Nephron (organoid): ENCODE measurements at regions not wholly inside any gene's neighbourhood (a gene's known extent, or its start where the extent isn't known, plus 50 kb on each side); places are given as distances from the start of the nearest gene placed in this dataset.

Experiments used
- H3K27ac Mint-ChIP-seq, 3 experiments: 2 replicates each; pipeline ENCODE4 v1.8.0; 2020; ENCODE audit warnings: mixed read lengths in 3 of 3, mild to moderate bottlenecking in 2 of 3, moderate library complexity in 1 of 3
- H3K27me3 Mint-ChIP-seq: 2 replicates; pipeline ENCODE4 v1.8.0; 2021; ENCODE audit warnings: low read depth, mild to moderate bottlenecking, moderate library complexity, mixed read lengths
- H3K36me3 Mint-ChIP-seq: 2 replicates; pipeline ENCODE4 v1.8.0; 2020; ENCODE audit warnings: low read depth, mixed read lengths
- H3K4me1 Mint-ChIP-seq: 2 replicates; pipeline ENCODE4 v1.8.0; 2020; ENCODE audit warnings: mixed read lengths
- H3K4me3 Mint-ChIP-seq, 3 experiments: 2 replicates each; pipeline ENCODE4 v1.8.0; 2020; ENCODE audit warnings: mild to moderate bottlenecking in 3 of 3, mixed read lengths in 3 of 3, moderate library complexity in 2 of 3
- H3K9me3 Mint-ChIP-seq: 2 replicates; pipeline ENCODE4 v1.8.0; 2020; ENCODE audit warnings: mixed read lengths
- CTCF ChIP-seq, 3 experiments: fragments of 200-600 bp; sonication (generic); IDR thresholded peaks; one replicate each; pipeline ENCODE4 v1.5.0; 2021; ENCODE audit warnings: antibody characterized with exemption in 3 of 3; ENCODE audit not compliant: unreplicated experiment in 3 of 3

GRCh38 chr5:93226202-93226735 lies 354.8 kb downstream of the NR2F1-AS1 start:
- TF ChIP-seq CTCF (IDR thresholded peaks at IDR 0.05; ENCODE audit: unreplicated experiment in 3 of 3) = no peak

GRCh38 chr5:93225748-93226147 lies 355.3 kb downstream of the NR2F1-AS1 start:
- no peaks in the 10 kb centered on the region for H3K27me3 Mint-ChIP-seq
- peak overlapping the region in 1 of 3 experiments; percentile 79 for H3K27ac Mint-ChIP-seq

More at GRCh38 chr5:93226202-93226735, 354.8 kb downstream of the NR2F1-AS1 start:
- Mint-ChIP-seq H3K4me3 (no peak overlapping the region), H3K4me1 (peaks cover 20% of the 10 kb centered on the region), H3K9me3 (peaks cover 2% of the 10 kb centered on the region), H3K36me3 (no peaks in the 10 kb centered on the region), H3K27me3 (no peaks in the 10 kb centered on the region), H3K27ac (peak overlapping the region; percentile 26 to 79 (median 39))

GRCh38 chr5:93224624-93225023 lies 356.4 kb downstream of the NR2F1-AS1 start:
- Mint-ChIP-seq H3K4me3 (no peak overlapping the region), H3K9me3 (peaks cover 2% of the 10 kb centered on the region), H3K36me3 (no peaks in the 10 kb centered on the region), H3K4me1 (peaks cover 29% of the 10 kb centered on the region), H3K27ac (no peak overlapping the region), H3K27me3 (no peaks in the 10 kb centered on the region)
- no peak for TF ChIP-seq CTCF (IDR thresholded peaks at IDR 0.05; ENCODE audit: unreplicated experiment in 3 of 3)

More at GRCh38 chr5:93225748-93226147, 355.3 kb downstream of the NR2F1-AS1 start:
- peaks cover 2% of the 10 kb centered on the region for H3K9me3 Mint-ChIP-seq
- no peak for TF ChIP-seq CTCF (IDR thresholded peaks at IDR 0.05; ENCODE audit: unreplicated experiment in 3 of 3)
- H3K4me1 Mint-ChIP-seq = peaks cover 20% of the 10 kb centered on the region
- H3K4me3 Mint-ChIP-seq = no peak overlapping the region
- H3K36me3 Mint-ChIP-seq = no peaks in the 10 kb centered on the region

- Mint-ChIP-seq H3K4me1 (peaks cover 22% of the 10 kb centered on the region), H3K9me3 (no peaks in the 10 kb centered on the region), H3K36me3 (no peaks in the 10 kb centered on the region), H3K27ac (no peak overlapping the region), H3K4me3 (no peak overlapping the region), H3K27me3 (no peaks in the 10 kb centered on the region)
- no peak for TF ChIP-seq CTCF (IDR thresholded peaks at IDR 0.05; ENCODE audit: unreplicated experiment in 3 of 3)
These were observed 359.2 kb downstream of the NR2F1-AS1 start for GRCh38 chr5:93221773-93222172.

GRCh38 chr5:93220431-93220830 lies 360.6 kb downstream of the NR2F1-AS1 start:
- H3K4me1 Mint-ChIP-seq = peaks cover 13% of the 10 kb centered on the region

More at GRCh38 chr5:93220431-93220830, 360.6 kb downstream of the NR2F1-AS1 start:
- no peaks in the 10 kb centered on the region for H3K9me3 Mint-ChIP-seq
- no peak for TF ChIP-seq CTCF (IDR thresholded peaks at IDR 0.05; ENCODE audit: unreplicated experiment in 3 of 3)
- H3K36me3 Mint-ChIP-seq = no peaks in the 10 kb centered on the region
- H3K4me3 Mint-ChIP-seq = no peak overlapping the region
- H3K27me3 Mint-ChIP-seq = no peaks in the 10 kb centered on the region
- peak overlapping the region in 2 of 3 experiments; percentile 51 to 59 for H3K27ac Mint-ChIP-seq
